Ascending aorta (tissue), 2 donors: ENCODE measurements at regions not wholly inside any gene's neighbourhood (a gene's known extent, or its start where the extent isn't known, plus 50 kb on each side); places are given as distances from the start of the nearest gene placed in this dataset.

ENCODE experiments used
- DNase-seq, 2 donors: peaks; one replicate each; pipeline ENCODE4 v3.0.0-alpha.2; 2019; ENCODE audit warnings: low spot score in 2 of 2
- H3K27ac ChIP-seq, 2 donors: fragments of 200-600 bp; sonication (generic); one replicate each; pipeline ENCODE4 v1.5.1; 2016 to 2017; ENCODE audit warnings: mild to moderate bottlenecking in 1 of 2
- H3K27me3 ChIP-seq: fragments of 200-600 bp; sonication (generic); one replicate; pipeline ENCODE4 v1.5.1; 2017
- H3K36me3 ChIP-seq, 2 donors: fragments of 200-600 bp; sonication (generic); one replicate each; pipeline ENCODE4 v1.5.1; 2016
- H3K4me1 ChIP-seq, 2 donors: fragments of 200-600 bp; sonication (generic); one replicate each; pipeline ENCODE4 v1.5.1; 2016 to 2017; ENCODE audit warnings: mild to moderate bottlenecking in 1 of 2
- H3K4me3 ChIP-seq, 2 donors: fragments of 200-600 bp; sonication (generic); one replicate each; pipeline ENCODE4 v1.5.1; 2016 to 2017; ENCODE audit warnings: mild to moderate bottlenecking in 1 of 2
- H3K9me3 ChIP-seq, 2 donors: fragments of 200-600 bp; sonication (generic); one replicate each; pipeline ENCODE4 v1.5.1; 2016
- CTCF ChIP-seq, 3 experiments: fragments of 200-600 bp in 2 of 3; fragments of 450-650 bp in 1 of 3; sonication (generic) in 2 of 3; IDR thresholded peaks; one replicate each; pipeline ENCODE4 v1.5.1; 2016 to 2019; ENCODE audit warnings: antibody characterized with exemption in 3 of 3, mild to moderate bottlenecking in 1 of 3, moderate library complexity in 1 of 3
- intact Hi-C: fragments of 100-400 bp; cut with DNase I; formaldehyde crosslinking; loops from one replicate; pipeline ENCODE4 v1.15.1; 2023

GRCh38 chr2:58896638-58897037 lies 655.5 kb upstream of the FANCL start:
- no peaks in the 10 kb centered on the region for H3K9me3 ChIP-seq
- H3K36me3 ChIP-seq: no peaks in the 10 kb centered on the region
- H3K4me1 ChIP-seq: no peaks in the 10 kb centered on the region
- no peak overlapping the region for H3K4me3 ChIP-seq
- no peak overlapping the region for H3K27ac ChIP-seq
- intact Hi-C loops: no loop called here
- TF ChIP-seq CTCF (IDR thresholded peaks at IDR 0.05): no peak
- H3K27me3 ChIP-seq: no peaks in the 10 kb centered on the region
- no peak for DNase-seq

- H3K4me3 ChIP-seq: no peak overlapping the region
- H3K27me3 ChIP-seq: no peaks in the 10 kb centered on the region
- H3K36me3 ChIP-seq: no peaks in the 10 kb centered on the region
- TF ChIP-seq CTCF (IDR thresholded peaks at IDR 0.05): no peak
- H3K9me3 ChIP-seq: no peaks in the 10 kb centered on the region
- no peak overlapping the region for H3K27ac ChIP-seq
- DNase-seq: no peak
- intact Hi-C loops: no loop called here
- H3K4me1 ChIP-seq: no peaks in the 10 kb centered on the region
These were observed 654.7 kb upstream of the FANCL start for GRCh38 chr2:58895857-58896256.

- TF ChIP-seq CTCF (IDR thresholded peaks at IDR 0.05): no peak
- H3K27me3 ChIP-seq: no peaks in the 10 kb centered on the region
- H3K9me3 ChIP-seq: no peaks in the 10 kb centered on the region
- intact Hi-C loops: no loop called here
- H3K4me1 ChIP-seq: no peaks in the 10 kb centered on the region
- DNase-seq: no peak
- no peak overlapping the region for H3K27ac ChIP-seq
- no peak overlapping the region for H3K4me3 ChIP-seq
- H3K36me3 ChIP-seq: no peaks in the 10 kb centered on the region
These were observed 652.7 kb upstream of the FANCL start for GRCh38 chr2:58893656-58894351.

- H3K4me1 ChIP-seq: no peaks in the 10 kb centered on the region
- no peak overlapping the region for H3K4me3 ChIP-seq
- H3K27me3 ChIP-seq: no peaks in the 10 kb centered on the region
- no peak for TF ChIP-seq CTCF (IDR thresholded peaks at IDR 0.05)
- no peak overlapping the region for H3K27ac ChIP-seq
- H3K36me3 ChIP-seq: no peaks in the 10 kb centered on the region
- intact Hi-C loops: no loop called here
- no peaks in the 10 kb centered on the region for H3K9me3 ChIP-seq
- DNase-seq: no peak
These were observed 650.8 kb upstream of the FANCL start for GRCh38 chr2:58891828-58892377.

- intact Hi-C loops: no loop called here
- H3K4me3 ChIP-seq: no peak overlapping the region
- TF ChIP-seq CTCF (IDR thresholded peaks at IDR 0.05): no peak
- H3K9me3 ChIP-seq: no peaks in the 10 kb centered on the region
- no peak for DNase-seq
- no peaks in the 10 kb centered on the region for H3K27me3 ChIP-seq
- no peaks in the 10 kb centered on the region for H3K4me1 ChIP-seq
- no peaks in the 10 kb centered on the region for H3K36me3 ChIP-seq
- H3K27ac ChIP-seq: no peak overlapping the region
These were observed 649.9 kb upstream of the FANCL start for GRCh38 chr2:58890865-58891525.
